H9 (cell line): ENCODE measurements at regions not wholly inside any gene's neighbourhood (a gene's known extent, or its start where the extent isn't known, plus 50 kb on each side); places are given as distances from the start of the nearest gene placed in this dataset.

ENCODE experiments used
- DNase-seq: peaks from one replicate; pipeline ENCODE4 v3.0.0-alpha.2; 2017
- H2AFZ ChIP-seq: one replicate; pipeline ENCODE4 v1.6.1; 2013; ENCODE audit warnings: mild to moderate bottlenecking, low read length, control low read depth, moderate library complexity
- H2AK5ac ChIP-seq: 2 replicates; pipeline ENCODE4 v1.6.1; 2013; ENCODE audit warnings: low read length, control low read depth, mixed read lengths; ENCODE audit not compliant: insufficient read length
- H2BK120ac ChIP-seq: one replicate; pipeline ENCODE4 v1.6.1; 2013; ENCODE audit warnings: low read depth, mild to moderate bottlenecking, low read length, control low read depth, inconsistent platforms; ENCODE audit not compliant: poor library complexity, severe bottlenecking
- H2BK12ac ChIP-seq: 2 replicates; pipeline ENCODE4 v1.6.1; 2013; ENCODE audit warnings: low read length, control low read depth, mixed read lengths, low read depth; ENCODE audit not compliant: insufficient read length
- H2BK15ac ChIP-seq: 2 replicates; pipeline ENCODE4 v1.6.1; 2013; ENCODE audit warnings: low read depth, low read length, control low read depth
- H2BK20ac ChIP-seq: one replicate; pipeline ENCODE4 v1.6.1; 2013; ENCODE audit warnings: low read depth, mild to moderate bottlenecking, low read length, control low read depth, inconsistent platforms; ENCODE audit not compliant: poor library complexity, severe bottlenecking
- H2BK5ac ChIP-seq: 2 replicates; pipeline ENCODE4 v1.6.1; 2013; ENCODE audit warnings: low read length, control low read depth, mixed read lengths; ENCODE audit not compliant: insufficient read length
- H3K14ac ChIP-seq: 2 replicates; pipeline ENCODE4 v1.6.1; 2013; ENCODE audit warnings: low read length, control low read depth; ENCODE audit not compliant: insufficient read depth
- H3K18ac ChIP-seq: 2 replicates; pipeline ENCODE4 v1.6.1; 2013; ENCODE audit warnings: low read depth, mild to moderate bottlenecking, mixed read lengths, low read length, control low read depth; ENCODE audit not compliant: insufficient read length
- H3K23ac ChIP-seq: 2 replicates; pipeline ENCODE4 v1.6.1; 2013; ENCODE audit warnings: low read length, control low read depth, mixed read lengths, low read depth; ENCODE audit not compliant: insufficient read length
- H3K23me2 ChIP-seq: 2 replicates; pipeline ENCODE4 v1.6.1; 2013; ENCODE audit warnings: low read depth, mild to moderate bottlenecking, mixed read lengths, low read length, control low read depth; ENCODE audit not compliant: insufficient read length, poor library complexity, severe bottlenecking
- H3K27ac ChIP-seq: 2 replicates; pipeline ENCODE4 v1.5.1; 2013; ENCODE audit warnings: low read length, control low read depth, mixed read lengths, low read depth; ENCODE audit not compliant: insufficient read length
- H3K27me3 ChIP-seq: 2 replicates; pipeline ENCODE4 v1.6.1; 2013; ENCODE audit warnings: low read length, control low read depth, inconsistent platforms; ENCODE audit not compliant: insufficient read depth
- H3K4ac ChIP-seq: 2 replicates; pipeline ENCODE4 v1.6.1; 2013; ENCODE audit warnings: low read depth, mild to moderate bottlenecking, control low read depth, inconsistent platforms, low read length, moderate library complexity
- H3K4me1 ChIP-seq: 2 replicates; pipeline ENCODE4 v1.6.1; 2013; ENCODE audit warnings: low read length, control low read depth, inconsistent platforms; ENCODE audit not compliant: insufficient read depth
- H3K4me2 ChIP-seq: 2 replicates; pipeline ENCODE4 v1.6.1; 2013; ENCODE audit warnings: low read length, control low read depth, mixed read lengths; ENCODE audit not compliant: insufficient read length, insufficient read depth
- H3K56ac ChIP-seq: 2 replicates; pipeline ENCODE4 v1.6.1; 2013; ENCODE audit warnings: low read depth, mild to moderate bottlenecking, mixed read lengths, low read length, control low read depth; ENCODE audit not compliant: insufficient read length
- H3K79me1 ChIP-seq: 2 replicates; pipeline ENCODE4 v1.6.1; 2013; ENCODE audit warnings: low read depth, mild to moderate bottlenecking, moderate library complexity, low read length, control low read depth, inconsistent platforms; ENCODE audit not compliant: insufficient read depth, poor library complexity, severe bottlenecking
- H3K79me2 ChIP-seq: 2 replicates; pipeline ENCODE4 v1.6.1; 2013; ENCODE audit warnings: low read length, control low read depth, inconsistent platforms; ENCODE audit not compliant: insufficient read depth
- H3K9ac ChIP-seq: 2 replicates; pipeline ENCODE4 v1.6.1; 2013; ENCODE audit warnings: low read length, control low read depth, mixed read lengths; ENCODE audit not compliant: insufficient read length; ENCODE audit errors: extremely low read depth
- H3K9me3 ChIP-seq: one replicate; pipeline ENCODE4 v1.6.1; 2013; ENCODE audit warnings: low read depth, low read length, inconsistent platforms; ENCODE audit not compliant: control insufficient read depth
- H3T11ph ChIP-seq: one replicate; pipeline ENCODE4 v1.6.1; 2013; ENCODE audit warnings: mild to moderate bottlenecking, low read length, control low read depth, inconsistent platforms
- H4K20me1 ChIP-seq: one replicate; pipeline ENCODE4 v1.6.1; 2013; ENCODE audit not compliant: control insufficient read depth, insufficient read length, insufficient read depth
- H4K5ac ChIP-seq: 2 replicates; pipeline ENCODE4 v1.6.1; 2013; ENCODE audit warnings: low read depth, mild to moderate bottlenecking, mixed read lengths, low read length, control low read depth; ENCODE audit not compliant: insufficient read length
- H4K8ac ChIP-seq: replicated peaks from 2 replicates; pipeline ENCODE4 v1.6.1; 2013; ENCODE audit warnings: low read length, control low read depth, mixed read lengths, low read depth; ENCODE audit not compliant: insufficient read length
- H4K91ac ChIP-seq: 2 replicates; pipeline ENCODE4 v1.6.1; 2013; ENCODE audit warnings: low read depth, mild to moderate bottlenecking, moderate library complexity, mixed read lengths, low read length, control low read depth; ENCODE audit not compliant: insufficient read length
- H3K27ac Mint-ChIP-seq, 3 experiments: 2 replicates in 2 of 3; 3 replicates in 1 of 3; pipeline ENCODE4 v1.8.0; 2020 to 2021; ENCODE audit warnings: mixed read lengths in 3 of 3, mild to moderate bottlenecking in 1 of 3, moderate library complexity in 1 of 3
- H3K27me3 Mint-ChIP-seq: 2 replicates; pipeline ENCODE4 v1.8.0; 2021; ENCODE audit warnings: low read depth, mild to moderate bottlenecking, moderate library complexity, mixed read lengths
- H3K36me3 Mint-ChIP-seq, 3 experiments: 2 replicates in 2 of 3; 3 replicates in 1 of 3; pipeline ENCODE4 v1.8.0; 2020 to 2021; ENCODE audit warnings: low read depth in 3 of 3, mixed read lengths in 3 of 3; ENCODE audit not compliant: insufficient read depth in 1 of 3
- H3K4me1 Mint-ChIP-seq, 2 experiments: 2 replicates each; pipeline ENCODE4 v1.8.0; 2020; ENCODE audit warnings: mixed read lengths in 2 of 2
- H3K4me3 Mint-ChIP-seq, 2 experiments: 2 replicates in 1 of 2; 3 replicates in 1 of 2; pipeline ENCODE4 v1.8.0; 2020 to 2021; ENCODE audit warnings: mild to moderate bottlenecking in 2 of 2, mixed read lengths in 2 of 2, moderate library complexity in 1 of 2
- H3K9me3 Mint-ChIP-seq, 2 experiments: 2 replicates in 1 of 2; 3 replicates in 1 of 2; pipeline ENCODE4 v1.8.0; 2020; ENCODE audit warnings: mild to moderate bottlenecking in 2 of 2, mixed read lengths in 2 of 2, moderate library complexity in 1 of 2
- WGBS: extraction: QIAGEN DNeasy Blood & Tissue Kit; methylation state at CpG from one replicate; pipeline ENCODE4 v1.1.7; 2013; ENCODE audit warnings: missing lambda C conversion rate, low lambda C conversion rate, mixed read lengths; ENCODE audit not compliant: insufficient read length; ENCODE audit errors: extremely low coverage; 5-methylcytosine and 5-hydroxymethylcytosine counted together
- TF ChIP-seq, protein P1 (sequence below): fragments of 200-600 bp; sonication (generic); conservative IDR thresholded peaks from 3 replicates; pipeline ENCODE4 v1.8.0; 2021; ENCODE audit warnings: antibody characterized with exemption, mild to moderate bottlenecking

DNA sequence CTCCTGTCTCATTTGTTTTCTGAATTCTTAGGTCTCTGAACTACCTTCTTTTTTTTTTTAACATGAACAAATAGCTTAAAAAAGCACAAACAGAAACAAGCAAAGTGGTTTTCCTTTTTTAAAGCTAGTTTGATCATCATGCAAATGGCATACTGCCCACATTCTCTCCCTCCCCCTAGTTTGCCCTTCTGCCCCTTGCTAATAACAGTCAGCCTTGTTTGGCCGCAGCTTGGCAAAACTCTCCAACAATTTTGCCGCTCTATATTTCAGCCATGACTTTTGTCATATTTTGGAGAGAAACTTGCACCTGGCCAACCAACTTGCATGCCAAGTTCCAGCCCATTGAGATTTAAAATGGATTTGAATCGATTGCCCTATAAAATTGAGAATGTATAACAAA lies 666.0 kb upstream of the NR2F2 start:
- WGBS, result no CpG with 5 or more reads among the region's 3 CpGs
- no peak overlapping the region for H4K8ac ChIP-seq
- H3K56ac ChIP-seq, result no peak overlapping the region
- peak overlapping the region; percentile 40 for H2AFZ ChIP-seq
- H4K5ac ChIP-seq, result no peak overlapping the region
- peaks cover 7 to 15% of the 10 kb centered on the region in 2 experiments for H3K4me1 Mint-ChIP-seq
- H3T11ph ChIP-seq, result no peak overlapping the region
- H3K4me3 Mint-ChIP-seq, result no peak overlapping the region
- no peaks in the 10 kb centered on the region for H3K36me3 Mint-ChIP-seq
- H3K27me3 Mint-ChIP-seq, result peaks cover 2% of the 10 kb centered on the region; the same call in 1 of the 2 replicates
- H3K4me2 ChIP-seq, result no peak overlapping the region
- no peaks in the 10 kb centered on the region; the same call in 1 of the 2 replicates for H3K4me1 ChIP-seq
- no peak overlapping the region for H3K4ac ChIP-seq
- H2BK5ac ChIP-seq, result no peak overlapping the region
- no peak overlapping the region for H4K91ac ChIP-seq
- H3K27ac Mint-ChIP-seq, result no peak overlapping the region
- H3K18ac ChIP-seq, result no peak overlapping the region
- no peak overlapping the region for H2AK5ac ChIP-seq
- H3K27ac ChIP-seq, result no peak overlapping the region
- H2BK20ac ChIP-seq, result no peak overlapping the region
- H2BK15ac ChIP-seq, result no peak overlapping the region
- H3K23me2 ChIP-seq, result no peaks in the 10 kb centered on the region
- no peak overlapping the region for H2BK12ac ChIP-seq
- H4K20me1 ChIP-seq, result no peaks in the 10 kb centered on the region
- H3K23ac ChIP-seq, result no peak overlapping the region
- no peaks in the 10 kb centered on the region for H3K27me3 ChIP-seq
- H2BK120ac ChIP-seq, result no peak overlapping the region
- no peak overlapping the region for H3K14ac ChIP-seq
- H3K79me1 ChIP-seq, result no peaks in the 10 kb centered on the region
- no peaks in the 10 kb centered on the region; a peak in 1 of 5 replicates for H3K9me3 Mint-ChIP-seq
- no peak for DNase-seq
- no peak overlapping the region for H3K9ac ChIP-seq
- TF ChIP-seq, protein P1, sequence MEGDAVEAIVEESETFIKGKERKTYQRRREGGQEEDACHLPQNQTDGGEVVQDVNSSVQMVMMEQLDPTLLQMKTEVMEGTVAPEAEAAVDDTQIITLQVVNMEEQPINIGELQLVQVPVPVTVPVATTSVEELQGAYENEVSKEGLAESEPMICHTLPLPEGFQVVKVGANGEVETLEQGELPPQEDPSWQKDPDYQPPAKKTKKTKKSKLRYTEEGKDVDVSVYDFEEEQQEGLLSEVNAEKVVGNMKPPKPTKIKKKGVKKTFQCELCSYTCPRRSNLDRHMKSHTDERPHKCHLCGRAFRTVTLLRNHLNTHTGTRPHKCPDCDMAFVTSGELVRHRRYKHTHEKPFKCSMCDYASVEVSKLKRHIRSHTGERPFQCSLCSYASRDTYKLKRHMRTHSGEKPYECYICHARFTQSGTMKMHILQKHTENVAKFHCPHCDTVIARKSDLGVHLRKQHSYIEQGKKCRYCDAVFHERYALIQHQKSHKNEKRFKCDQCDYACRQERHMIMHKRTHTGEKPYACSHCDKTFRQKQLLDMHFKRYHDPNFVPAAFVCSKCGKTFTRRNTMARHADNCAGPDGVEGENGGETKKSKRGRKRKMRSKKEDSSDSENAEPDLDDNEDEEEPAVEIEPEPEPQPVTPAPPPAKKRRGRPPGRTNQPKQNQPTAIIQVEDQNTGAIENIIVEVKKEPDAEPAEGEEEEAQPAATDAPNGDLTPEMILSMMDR, result no peak
- no peaks in the 10 kb centered on the region for H3K9me3 ChIP-seq
- no peaks in the 10 kb centered on the region for H3K79me2 ChIP-seq
